Keratinocyte (primary cell): ENCODE measurements at regions not wholly inside any gene's neighbourhood (a gene's known extent, or its start where the extent isn't known, plus 50 kb on each side); places are given as distances from the start of the nearest gene placed in this dataset.

Experiments used
- DNase-seq: peaks from one replicate; pipeline ENCODE4 v3.0.0-alpha.2; 2011; ENCODE audit warnings: low read depth, missing footprints, low spot score
- FAIRE-seq: peaks from 2 replicates; lab custom pipeline; 2011; peaks lifted over from hg19 to GRCh38; lab: Jason Lieb, UNC
- H2AFZ ChIP-seq: 2 replicates; pipeline ENCODE4 v1.6.0; 2012; ENCODE audit warnings: low read length, control low read depth, inconsistent platforms; ENCODE audit not compliant: control insufficient read depth
- H3K27ac ChIP-seq: 2 replicates; pipeline ENCODE4 v1.5.1; 2011; ENCODE audit warnings: low read length; ENCODE audit not compliant: control insufficient read depth, insufficient read depth
- H3K27me3 ChIP-seq: 3 replicates; pipeline ENCODE4 v1.6.0; 2011; ENCODE audit warnings: low read length; ENCODE audit not compliant: control insufficient read depth, insufficient read depth; ENCODE audit errors: extremely low read depth
- H3K36me3 ChIP-seq, 2 experiments: 2 replicates in 1 of 2; 3 replicates in 1 of 2; pipeline ENCODE4 v1.5.1; 2011; ENCODE audit warnings: low read length in 2 of 2, mild to moderate bottlenecking in 1 of 2; ENCODE audit not compliant: control insufficient read depth in 2 of 2, insufficient read depth in 2 of 2; ENCODE audit errors: extremely low read depth in 1 of 2
- H3K4me1 ChIP-seq: 3 replicates; pipeline ENCODE4 v1.5.1; 2011; ENCODE audit warnings: low read length; ENCODE audit not compliant: control insufficient read depth, insufficient read depth; ENCODE audit errors: extremely low read depth
- H3K4me2 ChIP-seq: 3 replicates; pipeline ENCODE4 v1.6.0; 2011; ENCODE audit warnings: low read depth, low read length; ENCODE audit not compliant: control insufficient read depth, insufficient read depth; ENCODE audit errors: extremely low read depth
- H3K4me3 ChIP-seq, 3 experiments: fragments of 200-600 bp in 1 of 3; sonication (generic) in 1 of 3; 2 replicates in 2 of 3; 3 replicates in 1 of 3; pipeline ENCODE4 v1.5.1; 2011 to 2016; ENCODE audit warnings: low read length in 3 of 3, mild to moderate bottlenecking in 3 of 3, control low read depth in 2 of 3, inconsistent platforms in 1 of 3, low read depth in 1 of 3, mixed read lengths in 1 of 3, mixed run types in 1 of 3, moderate library complexity in 1 of 3; ENCODE audit not compliant: control insufficient read depth in 2 of 3, insufficient read depth in 2 of 3; ENCODE audit errors: extremely low read depth in 1 of 3
- H3K79me2 ChIP-seq: 2 replicates; pipeline ENCODE4 v1.6.0; 2012; ENCODE audit warnings: low read length; ENCODE audit not compliant: control insufficient read depth, insufficient read depth
- H3K9ac ChIP-seq: 3 replicates; pipeline ENCODE4 v1.6.0; 2011; ENCODE audit warnings: low read length; ENCODE audit not compliant: control insufficient read depth, insufficient read depth; ENCODE audit errors: extremely low read depth
- H3K9me1 ChIP-seq: 3 replicates; pipeline ENCODE4 v1.6.0; 2011; ENCODE audit warnings: low read length; ENCODE audit not compliant: control insufficient read depth, insufficient read depth; ENCODE audit errors: extremely low read depth
- H3K9me3 ChIP-seq: 2 replicates; pipeline ENCODE4 v1.5.1; 2012; ENCODE audit warnings: low read depth, low read length; ENCODE audit not compliant: control insufficient read depth
- H4K20me1 ChIP-seq: 3 replicates; pipeline ENCODE4 v1.6.0; 2011; ENCODE audit warnings: low read length; ENCODE audit not compliant: control insufficient read depth, insufficient read depth; ENCODE audit errors: extremely low read depth
- EZH2 ChIP-seq: IDR thresholded peaks from one replicate; pipeline ENCODE4 v1.6.1; 2012; ENCODE audit warnings: inconsistent platforms, mild to moderate bottlenecking, low read length, moderate library complexity
- dilution Hi-C: fragments of 300-500 bp; cut with MboI; formaldehyde crosslinking; loops from one replicate; pipeline ENCODE4 v1.7.0; 2020; ENCODE audit warnings: low sequenced_read_pairs; ENCODE audit not compliant: extremely low pct_ligation_motif_present
- TF ChIP-seq, protein P1 (sequence below), 3 experiments: IDR thresholded peaks in 1 of 3; conservative IDR thresholded peaks in 1 of 3; optimal IDR thresholded peaks in 1 of 3; 2 replicates in 2 of 3; 3 replicates in 1 of 3; pipeline versions ENCODE3 to v1.5.1; 2011; ENCODE audit warnings: low read length in 3 of 3, mild to moderate bottlenecking in 3 of 3, moderate library complexity in 2 of 3, control low read depth in 1 of 3, inconsistent platforms in 1 of 3; ENCODE audit not compliant: insufficient read depth in 2 of 3; ENCODE audit errors: extremely low read depth in 1 of 3

DNA sequence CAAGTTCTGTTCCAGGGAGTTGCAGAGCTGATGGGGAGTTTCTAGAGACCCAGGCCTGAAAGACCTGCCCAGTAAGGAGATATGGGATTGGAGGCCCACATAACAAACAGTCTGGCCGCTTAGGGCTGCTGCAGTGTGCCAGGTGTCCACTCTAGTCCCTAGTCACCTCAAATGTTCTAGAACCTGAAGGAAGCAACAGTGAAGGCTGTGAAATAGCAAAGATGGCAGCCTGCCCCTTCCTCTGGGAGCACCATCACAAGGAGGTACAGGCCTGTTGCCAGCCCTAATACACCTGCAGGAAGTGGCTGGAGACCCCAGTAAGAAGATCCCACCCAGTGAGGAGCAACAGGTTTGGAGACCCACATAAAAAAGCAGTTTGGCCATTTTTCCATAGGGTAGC lies 783.8 kb upstream of the EDIL3 start:
- Histone ChIP-seq H3K9me1 (no peaks in the 10 kb centered on the region), H3K9me3 (peaks cover 1% of the 10 kb centered on the region), H3K9ac (no peak overlapping the region), H3K27ac (no peak overlapping the region), H3K4me3 (no peak overlapping the region), H3K36me3 (no peaks in the 10 kb centered on the region), H2AFZ (no peak overlapping the region), H4K20me1 (no peaks in the 10 kb centered on the region), H3K79me2 (no peaks in the 10 kb centered on the region), H3K4me2 (no peak overlapping the region), H3K4me1 (no peaks in the 10 kb centered on the region), H3K27me3 (no peaks in the 10 kb centered on the region)
- dilution Hi-C loops: no loop called here
- TF ChIP-seq, protein P1, sequence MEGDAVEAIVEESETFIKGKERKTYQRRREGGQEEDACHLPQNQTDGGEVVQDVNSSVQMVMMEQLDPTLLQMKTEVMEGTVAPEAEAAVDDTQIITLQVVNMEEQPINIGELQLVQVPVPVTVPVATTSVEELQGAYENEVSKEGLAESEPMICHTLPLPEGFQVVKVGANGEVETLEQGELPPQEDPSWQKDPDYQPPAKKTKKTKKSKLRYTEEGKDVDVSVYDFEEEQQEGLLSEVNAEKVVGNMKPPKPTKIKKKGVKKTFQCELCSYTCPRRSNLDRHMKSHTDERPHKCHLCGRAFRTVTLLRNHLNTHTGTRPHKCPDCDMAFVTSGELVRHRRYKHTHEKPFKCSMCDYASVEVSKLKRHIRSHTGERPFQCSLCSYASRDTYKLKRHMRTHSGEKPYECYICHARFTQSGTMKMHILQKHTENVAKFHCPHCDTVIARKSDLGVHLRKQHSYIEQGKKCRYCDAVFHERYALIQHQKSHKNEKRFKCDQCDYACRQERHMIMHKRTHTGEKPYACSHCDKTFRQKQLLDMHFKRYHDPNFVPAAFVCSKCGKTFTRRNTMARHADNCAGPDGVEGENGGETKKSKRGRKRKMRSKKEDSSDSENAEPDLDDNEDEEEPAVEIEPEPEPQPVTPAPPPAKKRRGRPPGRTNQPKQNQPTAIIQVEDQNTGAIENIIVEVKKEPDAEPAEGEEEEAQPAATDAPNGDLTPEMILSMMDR (optimal IDR thresholded peaks at IDR 0.05 in 1 of 3, IDR thresholded peaks at IDR 0.05 in 1 of 3, conservative IDR thresholded peaks at IDR 0.05 in 1 of 3; ENCODE audit: extremely low read depth in 1 of 3, insufficient read depth in 2 of 3, low read length in 3 of 3): no peak
- TF ChIP-seq EZH2: no peak
- no peak for DNase-seq
- FAIRE-seq: no peak

DNA sequence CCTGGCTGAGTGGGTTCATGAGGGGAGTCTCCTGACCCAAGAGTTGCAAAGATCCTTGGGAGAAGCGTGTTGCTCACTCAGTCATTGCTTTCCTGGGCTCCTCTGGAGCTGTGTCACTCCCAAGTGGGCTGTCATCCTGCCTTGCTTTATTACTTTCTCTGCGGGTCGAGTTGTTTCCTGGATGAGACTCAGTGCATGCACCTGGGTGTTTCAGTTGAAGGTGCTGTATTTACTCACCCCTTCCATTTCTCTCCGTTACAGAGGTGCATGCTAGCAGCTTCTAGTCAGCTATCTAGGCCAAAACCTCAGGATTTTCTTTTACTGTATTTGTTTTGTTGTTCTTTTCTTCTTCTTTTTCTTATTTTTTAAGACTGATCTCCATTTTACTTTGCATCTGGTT lies 785.5 kb upstream of the EDIL3 start:
- H3K9me3 ChIP-seq: peaks cover 1% of the 10 kb centered on the region
- H3K9ac ChIP-seq: no peak overlapping the region
- H3K4me2 ChIP-seq: no peak overlapping the region
- H3K27ac ChIP-seq: no peak overlapping the region
- H3K27me3 ChIP-seq: no peaks in the 10 kb centered on the region
- no peaks in the 10 kb centered on the region for H4K20me1 ChIP-seq
- H2AFZ ChIP-seq: no peak overlapping the region
- no peak overlapping the region for H3K4me3 ChIP-seq
- no peaks in the 10 kb centered on the region for H3K79me2 ChIP-seq
- no peaks in the 10 kb centered on the region for H3K9me1 ChIP-seq
- DNase-seq: no peak
- no peak for FAIRE-seq
- no peaks in the 10 kb centered on the region for H3K36me3 ChIP-seq
- H3K4me1 ChIP-seq: no peaks in the 10 kb centered on the region
- dilution Hi-C loops: no loop called here
- no peak for TF ChIP-seq EZH2
- TF ChIP-seq, protein P1 (optimal IDR thresholded peaks at IDR 0.05 in 1 of 3, IDR thresholded peaks at IDR 0.05 in 1 of 3, conservative IDR thresholded peaks at IDR 0.05 in 1 of 3; ENCODE audit: extremely low read depth in 1 of 3, insufficient read depth in 2 of 3, low read length in 3 of 3): no peak
